ENCODE measurements at regions not wholly inside any gene's neighbourhood (a gene's known extent, or its start where the extent isn't known, plus 50 kb on each side); places are given as distances from the start of the nearest gene placed in this dataset.
"Not testable (repeated sequence)": the region's sequence is repeated elsewhere in the genome, so short reads cannot be mapped to it uniquely, and the experiment has no call there.

- no peak for DNase-seq (ENCODE audit: low spot score)
Measured at GRCh38 chr2:149861034-149861433, 273.5 kb upstream of the MMADHC start.

DNA sequence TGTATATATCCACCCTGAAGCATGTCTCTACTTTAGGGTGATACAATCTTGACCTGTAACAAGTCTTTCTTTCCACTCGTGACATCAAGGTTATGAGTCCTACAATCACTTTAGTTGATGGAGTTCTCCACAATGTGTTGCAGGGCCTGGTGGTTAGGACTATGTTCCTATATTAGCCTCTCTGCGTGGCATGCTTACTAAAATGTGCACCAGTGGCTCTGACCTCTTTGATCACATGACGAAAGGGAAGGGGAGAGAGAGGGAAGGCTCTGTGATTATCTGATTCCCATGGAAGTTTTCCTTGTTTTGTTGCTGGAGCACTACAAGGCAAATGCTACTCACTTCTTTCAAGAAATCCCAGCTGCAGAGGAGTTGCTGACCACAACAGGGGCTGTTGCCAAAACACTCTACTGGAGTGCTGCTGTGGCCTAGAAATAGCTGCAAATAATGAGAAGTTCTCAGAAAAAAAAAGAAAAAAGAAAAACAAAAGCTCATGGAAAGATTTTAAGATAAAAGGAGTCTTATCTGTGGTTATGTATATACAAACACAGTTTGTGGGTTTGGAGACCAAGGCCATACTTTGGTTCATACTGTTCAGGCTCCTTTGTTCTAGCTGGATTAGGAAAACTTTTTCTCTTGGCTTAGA lies 272.8 kb upstream of the MMADHC start:
- peak; percentile 79 for DNase-seq (ENCODE audit: low spot score)

DNA sequence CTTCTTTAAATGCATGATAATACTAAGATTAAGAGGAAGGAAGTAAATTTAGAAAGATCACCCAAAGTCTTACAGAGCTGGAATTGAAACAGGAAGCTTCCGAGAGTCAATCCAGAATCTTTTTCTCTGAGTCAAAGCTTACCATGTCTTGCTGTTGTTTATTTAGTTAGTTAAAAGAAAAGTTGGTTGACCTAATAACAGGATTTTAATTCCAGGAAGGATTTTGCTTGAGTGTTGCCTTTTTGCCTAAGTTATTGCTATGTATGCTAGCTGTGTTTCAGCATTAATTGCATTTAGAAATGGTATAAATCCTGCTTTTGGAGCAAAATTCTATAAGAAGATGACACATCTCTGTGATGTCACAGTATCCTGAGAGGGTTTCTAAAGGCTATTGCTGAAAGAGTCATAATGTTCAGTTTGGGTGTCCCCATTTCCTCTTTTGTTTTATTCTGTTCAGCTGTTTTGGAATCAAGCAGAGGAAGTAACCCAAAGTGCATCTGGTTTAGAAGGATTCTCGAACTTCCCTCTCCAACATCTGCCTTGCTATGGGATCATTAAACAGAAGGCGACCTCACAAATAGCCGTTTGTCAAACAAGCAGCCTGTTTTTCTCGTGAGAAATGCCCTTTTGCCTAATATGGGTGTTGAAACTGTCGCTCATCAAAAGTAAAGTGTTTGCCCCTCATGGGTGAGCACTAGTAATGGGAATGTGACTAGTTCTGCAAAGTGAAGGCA lies 271.5 kb upstream of the MMADHC start:
- DNase-seq (ENCODE audit: low spot score) = peak; percentile 54

GRCh38 chr2:149858216-149858615 lies 270.6 kb upstream of the MMADHC start:
- no peak for DNase-seq (ENCODE audit: low spot score)

DNA sequence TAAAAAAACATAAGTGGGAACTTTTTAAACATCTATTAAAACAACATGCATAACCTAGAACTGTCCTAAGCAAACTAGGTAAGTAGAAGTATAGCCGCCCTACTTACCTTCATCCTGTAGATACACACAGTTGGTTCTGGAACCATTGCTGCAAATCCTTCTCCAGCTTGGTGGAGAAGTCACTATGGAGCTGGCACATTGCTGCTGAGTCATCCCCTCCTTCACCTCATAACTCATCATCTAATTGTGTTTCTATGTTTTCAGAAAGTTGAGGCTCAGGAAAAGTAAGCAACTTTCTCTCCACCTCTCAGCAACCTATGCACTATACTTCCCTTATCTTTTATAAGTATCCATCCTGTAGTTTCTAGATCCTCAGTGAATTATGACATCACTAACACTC lies 269.8 kb upstream of the MMADHC start:
- DNase-seq (ENCODE audit: low spot score) = peak; percentile 21

DNA sequence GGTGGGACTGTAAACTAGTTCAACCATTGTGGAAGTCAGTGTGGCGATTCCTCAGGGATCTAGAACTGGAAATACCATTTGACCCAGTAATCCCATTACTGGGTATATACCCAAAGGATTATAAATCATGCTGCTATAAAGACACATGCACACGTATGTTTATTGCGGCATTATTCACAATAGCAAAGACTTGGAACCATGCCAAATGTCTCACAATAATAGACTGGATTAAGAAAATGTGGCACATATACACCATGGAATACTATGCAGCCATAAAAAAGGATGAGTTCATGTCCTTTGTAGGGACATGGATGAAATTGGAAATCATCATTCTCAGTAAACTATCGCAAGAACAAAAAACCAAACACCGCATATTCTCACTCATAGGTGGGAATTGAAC lies 268.3 kb upstream of the MMADHC start:
- DNase-seq (ENCODE audit: low spot score) = not testable (repeated sequence)

GRCh38 chr2:149849591-149849990 lies 262.0 kb upstream of the MMADHC start:
- DNase-seq (ENCODE audit: low spot score) = no peak

- DNase-seq (ENCODE audit: low spot score) = no peak
Measured at GRCh38 chr2:149849136-149849535, 261.6 kb upstream of the MMADHC start.

- DNase-seq (ENCODE audit: low spot score) = no peak
Measured at GRCh38 chr2:149841396-149841795, 253.8 kb upstream of the MMADHC start.

DNA sequence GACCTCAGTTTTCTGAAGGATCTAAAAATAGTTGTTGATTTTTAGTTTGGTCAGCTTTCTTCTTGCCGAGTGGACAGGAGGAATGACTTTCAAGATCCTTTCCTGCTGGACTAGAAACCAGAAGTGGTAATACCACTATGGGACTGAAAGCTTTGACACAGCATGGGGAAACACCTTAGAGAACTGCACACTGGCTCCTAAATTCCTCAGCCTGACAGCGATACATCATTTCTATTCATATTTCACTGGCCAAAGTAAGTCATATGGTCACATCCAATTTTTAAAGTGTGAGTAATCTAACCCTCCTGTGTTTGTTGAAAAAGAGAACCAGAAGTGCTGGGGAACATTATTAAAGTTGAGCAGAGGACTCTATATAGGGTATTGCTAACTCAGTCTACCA lies 244.7 kb upstream of the MMADHC start:
- no peak for DNase-seq (ENCODE audit: low spot score)

DNA sequence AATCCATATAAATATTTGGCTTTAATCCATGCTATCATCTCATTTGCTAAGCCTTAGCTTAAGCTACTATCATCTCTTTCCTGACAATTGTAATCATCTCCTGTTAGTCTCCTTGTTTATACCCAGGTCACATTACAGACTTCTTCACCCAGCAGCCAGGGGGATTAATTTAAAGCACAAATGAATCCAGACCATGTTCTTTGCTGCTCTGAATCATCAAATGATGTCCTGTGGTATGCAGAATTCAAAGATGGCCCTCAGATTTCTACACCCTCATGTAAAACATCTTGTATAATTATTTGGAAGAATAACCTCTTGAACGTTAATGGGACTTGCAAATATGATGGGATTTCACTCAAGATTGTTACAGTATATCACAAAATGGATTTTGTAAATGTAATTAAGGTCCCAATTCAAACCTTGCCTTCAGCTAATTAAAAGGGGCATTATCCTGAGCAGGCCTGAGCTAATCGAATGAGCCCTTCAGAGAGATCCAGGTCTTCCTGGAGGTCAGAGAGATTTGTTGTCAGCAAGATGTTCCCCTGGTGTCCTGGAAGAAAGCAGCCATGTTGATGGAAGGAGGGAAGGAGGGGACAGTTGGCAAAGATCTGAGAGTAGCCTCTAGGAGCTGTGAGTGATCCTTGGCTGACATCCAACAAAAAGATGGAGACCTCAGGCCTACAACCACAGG lies 241.1 kb upstream of the MMADHC start:
- no peak for DNase-seq (ENCODE audit: low spot score)

- DNase-seq (ENCODE audit: low spot score) = no peak
Measured at GRCh38 chr2:149827585-149828126, 240.1 kb upstream of the MMADHC start.

GRCh38 chr2:149826471-149827125 lies 239.0 kb upstream of the MMADHC start:
- peak; percentile 26 for DNase-seq (ENCODE audit: low spot score)

DNA sequence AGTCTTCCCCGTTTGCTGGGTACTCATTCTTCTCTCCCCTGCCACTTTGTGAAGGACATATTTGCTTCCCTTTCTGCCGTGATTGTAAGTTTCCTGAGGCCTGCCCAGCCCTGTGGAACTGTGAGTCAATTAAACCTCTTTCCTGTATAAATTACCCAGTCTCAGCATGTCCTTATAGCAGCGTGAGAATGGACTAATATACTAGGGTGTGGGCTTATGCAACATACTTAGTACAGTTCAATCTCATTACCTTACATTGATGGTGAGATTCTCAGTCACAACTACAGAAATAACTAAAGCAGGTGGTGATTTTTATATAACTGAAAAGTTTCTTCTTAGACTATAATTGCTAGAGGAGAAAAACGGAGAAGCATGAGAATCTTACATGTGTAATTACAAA lies 237.9 kb upstream of the MMADHC start:
- no peak for DNase-seq (ENCODE audit: low spot score)

- DNase-seq (ENCODE audit: low spot score) = no peak
Measured at GRCh38 chr2:149824136-149824535, 236.6 kb upstream of the MMADHC start.

DNA sequence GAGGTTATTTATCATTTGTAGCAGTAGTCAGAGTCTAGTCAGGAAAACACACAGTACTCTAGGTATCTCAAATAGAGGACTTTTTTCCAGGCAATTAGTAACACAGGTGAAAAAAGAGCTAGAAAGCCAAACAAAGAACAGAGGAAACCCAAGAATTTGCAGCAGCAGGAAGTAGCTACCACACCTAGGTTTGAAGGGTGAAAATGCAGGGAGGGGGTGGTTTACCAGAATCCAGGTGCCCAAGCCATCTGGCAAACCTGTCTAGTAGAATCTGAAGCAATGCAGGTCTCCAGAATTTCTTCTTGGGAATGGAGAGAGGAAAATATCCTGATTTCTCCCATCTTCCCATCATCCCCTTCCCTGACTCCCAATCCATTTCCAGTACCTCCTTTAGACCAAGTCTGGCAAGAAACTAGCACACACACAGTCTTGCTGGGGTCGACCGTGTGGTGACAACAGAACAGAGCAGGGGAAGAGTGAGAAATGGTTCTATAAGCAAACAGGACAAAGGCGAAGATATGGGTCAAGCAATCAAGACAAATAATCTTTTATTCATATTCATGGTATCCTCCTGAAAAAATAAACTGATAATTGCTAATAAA lies 231.9 kb upstream of the MMADHC start:
- no peak for DNase-seq (ENCODE audit: low spot score)

DNA sequence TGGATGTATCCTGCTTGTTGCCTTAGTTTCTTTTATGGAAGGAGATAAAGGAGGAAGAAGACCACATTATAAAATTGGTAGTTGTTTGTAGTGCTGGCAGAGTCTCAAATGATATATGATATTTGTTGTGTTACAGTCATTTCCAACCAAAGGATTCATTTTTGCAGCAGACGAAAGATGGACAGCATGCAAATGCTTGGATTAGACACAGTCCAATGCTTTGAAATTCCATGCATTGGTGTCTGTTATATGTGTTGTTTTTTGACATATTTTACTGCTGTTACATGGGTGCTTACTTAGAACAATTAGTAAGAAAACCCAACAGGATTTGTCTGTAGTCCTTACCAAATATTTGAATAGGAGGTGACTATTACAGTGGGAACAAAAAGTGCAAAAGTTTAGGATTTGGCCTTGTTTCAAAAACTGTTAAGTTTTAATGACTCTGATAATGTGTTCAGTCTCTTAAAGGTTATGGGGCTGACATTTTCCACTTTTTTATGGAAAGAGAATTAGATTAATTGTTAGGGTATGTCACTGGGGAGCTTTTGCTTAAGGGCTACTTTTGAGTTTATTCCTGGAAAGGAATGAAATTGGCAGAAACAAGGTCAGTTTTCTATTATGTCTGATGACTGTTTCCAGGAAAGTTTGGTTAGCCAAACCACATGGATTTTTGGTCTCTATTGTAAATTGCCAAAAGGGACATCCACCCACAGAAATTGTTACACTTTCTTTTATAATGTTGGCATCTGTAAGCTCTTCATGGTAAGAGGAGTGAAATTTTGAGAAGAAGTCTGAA lies 229.4 kb upstream of the MMADHC start:
- DNase-seq (ENCODE audit: low spot score) = peak; percentile 16

- DNase-seq (ENCODE audit: low spot score) = no peak
Measured at GRCh38 chr2:149815941-149816340, 228.4 kb upstream of the MMADHC start.

GRCh38 chr2:149814901-149815300 lies 227.3 kb upstream of the MMADHC start:
- DNase-seq (ENCODE audit: low spot score) = no peak

- DNase-seq (ENCODE audit: low spot score) = no peak
Measured at GRCh38 chr2:149814049-149814448, 226.5 kb upstream of the MMADHC start.

- no peak for DNase-seq (ENCODE audit: low spot score)
Measured at GRCh38 chr2:149808556-149808955, 221.0 kb upstream of the MMADHC start.
